Stimulated activated CD4-positive, alpha-beta T cell treated with anti-CD3 and anti-CD28 coated beads, Interleukin-2, amount 100 ng/mL, for 24 hours (primary cell): ENCODE measurements at regions not wholly inside any gene's neighbourhood (a gene's known extent, or its start where the extent isn't known, plus 50 kb on each side); places are given as distances from the start of the nearest gene placed in this dataset.

Experiments used
- DNase-seq, 2 donors: peaks; one replicate each; pipeline ENCODE4 v3.0.0-alpha.2; 2020

GRCh38 chr3:76645724-76646123 is 394.2 kb upstream of the ROBO2 start:
- DNase-seq = no peak

GRCh38 chr3:76646921-76647562 is 392.9 kb upstream of the ROBO2 start:
- no peak for DNase-seq

- DNase-seq = no peak
Measured at GRCh38 chr3:76651784-76652183, 388.1 kb upstream of the ROBO2 start.

GRCh38 chr3:76652524-76652923 is 387.4 kb upstream of the ROBO2 start:
- no peak for DNase-seq

GRCh38 chr3:76653640-76654251 is 386.2 kb upstream of the ROBO2 start:
- DNase-seq = no peak

GRCh38 chr3:76656531-76657070 is 383.3 kb upstream of the ROBO2 start:
- DNase-seq = no peak

- DNase-seq = no peak
Measured at GRCh38 chr3:76657909-76658308, 382.0 kb upstream of the ROBO2 start.

GRCh38 chr3:76661527-76662250 is 378.2 kb upstream of the ROBO2 start:
- DNase-seq = no peak

GRCh38 chr3:76664816-76665215 is 375.1 kb upstream of the ROBO2 start:
- DNase-seq = no peak

- no peak for DNase-seq
Measured at GRCh38 chr3:76668653-76669052, 371.2 kb upstream of the ROBO2 start.

GRCh38 chr3:76669322-76669721 is 370.6 kb upstream of the ROBO2 start:
- DNase-seq = no peak

- no peak for DNase-seq
Measured at GRCh38 chr3:76673171-76673570, 366.7 kb upstream of the ROBO2 start.

- DNase-seq = no peak
Measured at GRCh38 chr3:76679541-76679940, 360.4 kb upstream of the ROBO2 start.

GRCh38 chr3:76683256-76683655 is 356.6 kb upstream of the ROBO2 start:
- no peak for DNase-seq

- DNase-seq = no peak
Measured at GRCh38 chr3:76684946-76685345, 355.0 kb upstream of the ROBO2 start.

- no peak for DNase-seq
Measured at GRCh38 chr3:76685858-76686257, 354.0 kb upstream of the ROBO2 start.

GRCh38 chr3:76687019-76687418 is 352.9 kb upstream of the ROBO2 start:
- DNase-seq = no peak

- DNase-seq = no peak
Measured at GRCh38 chr3:76694063-76694462, 345.8 kb upstream of the ROBO2 start.

GRCh38 chr3:76698136-76698706 is 341.7 kb upstream of the ROBO2 start:
- DNase-seq = no peak

- no peak for DNase-seq
Measured at GRCh38 chr3:76699846-76700245, 340.1 kb upstream of the ROBO2 start.

- no peak for DNase-seq
Measured at GRCh38 chr3:76700323-76700722, 339.6 kb upstream of the ROBO2 start.

GRCh38 chr3:76702676-76703075 is 337.2 kb upstream of the ROBO2 start:
- no peak for DNase-seq

GRCh38 chr3:76715426-76715825 is 324.5 kb upstream of the ROBO2 start:
- no peak for DNase-seq

- no peak for DNase-seq
Measured at GRCh38 chr3:76723366-76723765, 316.5 kb upstream of the ROBO2 start.
